ENCODE measurements at regions not wholly inside any gene's neighbourhood (a gene's known extent, or its start where the extent isn't known, plus 50 kb on each side); places are given as distances from the start of the nearest gene placed in this dataset.

DNA sequence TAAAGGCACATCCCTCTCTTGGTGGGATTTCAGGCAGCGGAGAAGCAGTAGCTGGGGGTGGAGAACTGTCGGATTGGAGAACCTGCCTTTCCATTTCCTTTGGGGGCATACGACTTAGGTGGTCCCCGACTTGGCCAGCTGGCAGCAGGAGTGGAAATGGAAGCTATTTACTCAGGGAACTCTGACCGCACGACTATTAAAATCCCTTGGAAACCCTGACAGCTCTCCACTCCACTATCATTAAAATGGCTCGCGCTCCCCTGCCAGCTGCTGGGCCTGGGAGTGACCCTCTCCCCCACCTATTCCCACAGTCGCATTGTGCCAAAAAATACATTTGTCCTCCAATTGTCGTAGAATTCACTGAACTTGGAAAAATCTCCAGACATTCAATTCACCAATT is 77.7 kb upstream of the APCDD1 start:
- no peak overlapping the region for H3K4me3 ChIP-seq (ENCODE audit: low read length)
- no peak for DNase-seq (ENCODE audit: low read depth)
- TF ChIP-seq, protein P1, sequence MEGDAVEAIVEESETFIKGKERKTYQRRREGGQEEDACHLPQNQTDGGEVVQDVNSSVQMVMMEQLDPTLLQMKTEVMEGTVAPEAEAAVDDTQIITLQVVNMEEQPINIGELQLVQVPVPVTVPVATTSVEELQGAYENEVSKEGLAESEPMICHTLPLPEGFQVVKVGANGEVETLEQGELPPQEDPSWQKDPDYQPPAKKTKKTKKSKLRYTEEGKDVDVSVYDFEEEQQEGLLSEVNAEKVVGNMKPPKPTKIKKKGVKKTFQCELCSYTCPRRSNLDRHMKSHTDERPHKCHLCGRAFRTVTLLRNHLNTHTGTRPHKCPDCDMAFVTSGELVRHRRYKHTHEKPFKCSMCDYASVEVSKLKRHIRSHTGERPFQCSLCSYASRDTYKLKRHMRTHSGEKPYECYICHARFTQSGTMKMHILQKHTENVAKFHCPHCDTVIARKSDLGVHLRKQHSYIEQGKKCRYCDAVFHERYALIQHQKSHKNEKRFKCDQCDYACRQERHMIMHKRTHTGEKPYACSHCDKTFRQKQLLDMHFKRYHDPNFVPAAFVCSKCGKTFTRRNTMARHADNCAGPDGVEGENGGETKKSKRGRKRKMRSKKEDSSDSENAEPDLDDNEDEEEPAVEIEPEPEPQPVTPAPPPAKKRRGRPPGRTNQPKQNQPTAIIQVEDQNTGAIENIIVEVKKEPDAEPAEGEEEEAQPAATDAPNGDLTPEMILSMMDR (conservative IDR thresholded peaks at IDR 0.05; ENCODE audit: low read depth, low read length): no peak

DNA sequence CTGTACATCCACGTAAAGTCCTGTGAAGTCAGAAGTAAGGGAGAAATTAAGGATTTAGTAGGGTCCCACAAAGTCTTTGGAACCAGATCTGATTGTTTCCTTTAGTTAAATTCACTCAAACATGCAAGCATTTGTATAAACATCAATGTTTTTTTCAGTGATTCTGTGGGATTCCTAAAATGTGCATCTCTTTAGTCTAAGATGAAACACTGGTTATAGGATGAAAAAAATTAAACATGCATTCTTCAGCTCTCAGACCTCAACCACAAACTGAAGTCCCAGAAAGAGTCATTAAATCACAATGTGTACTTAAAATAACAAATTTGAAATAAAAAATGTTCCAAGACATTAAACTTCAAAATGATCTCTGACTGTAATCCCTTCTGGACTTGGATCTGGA is 76.5 kb upstream of the APCDD1 start:
- TF ChIP-seq, protein P1 (conservative IDR thresholded peaks at IDR 0.05; ENCODE audit: low read depth, low read length): no peak
- H3K4me3 ChIP-seq (ENCODE audit: low read length): no peak overlapping the region
- DNase-seq (ENCODE audit: low read depth): no peak

DNA sequence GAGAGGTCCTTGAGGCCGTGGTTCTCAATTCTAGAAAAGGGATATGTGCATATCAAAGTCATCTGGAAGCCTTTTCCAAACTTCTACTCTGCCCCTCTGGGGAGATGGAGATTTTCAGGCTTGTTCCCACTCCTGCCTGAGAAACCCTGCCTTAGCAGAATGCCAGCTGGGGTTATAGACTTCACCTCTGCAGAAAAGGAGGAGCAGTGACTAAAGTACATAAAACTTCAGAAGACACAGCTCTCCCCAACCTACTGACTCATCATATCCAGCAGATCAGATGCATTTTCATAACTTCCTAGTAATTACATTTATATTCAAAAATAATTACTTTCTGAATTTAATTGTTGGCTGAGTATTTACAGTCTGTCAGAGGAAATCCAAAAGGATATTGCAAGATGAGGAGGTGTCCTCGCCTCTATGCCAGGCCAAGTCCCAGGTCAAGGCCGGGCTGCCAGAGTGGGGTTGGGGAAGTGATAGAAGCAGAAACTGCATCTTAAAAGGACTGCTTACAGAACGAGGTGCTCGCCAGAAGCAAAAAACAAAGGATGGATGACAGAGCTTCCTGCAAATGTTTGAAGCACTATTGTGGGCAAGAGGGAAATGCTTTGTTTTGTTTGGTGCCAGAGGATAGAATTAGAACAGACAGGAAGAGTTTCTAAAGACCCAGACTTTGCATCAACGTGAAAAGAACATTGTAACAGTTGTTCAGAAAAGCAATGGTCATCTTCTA is 75.6 kb upstream of the APCDD1 start:
- DNase-seq (ENCODE audit: low read depth): no peak

GRCh38 chr18:10379522-10379921 is 74.9 kb upstream of the APCDD1 start:
- no peak for DNase-seq (ENCODE audit: low read depth)
- H3K4me3 ChIP-seq (ENCODE audit: low read length): no peak overlapping the region
- TF ChIP-seq, protein P1 (conservative IDR thresholded peaks at IDR 0.05; ENCODE audit: low read depth, low read length): no peak

More for the DNA sequence above, 75.6 kb upstream of the APCDD1 start:
- TF ChIP-seq, protein P1 (conservative IDR thresholded peaks at IDR 0.05; ENCODE audit: low read depth, low read length): no peak
- no peak overlapping the region for H3K4me3 ChIP-seq (ENCODE audit: low read length)

DNA sequence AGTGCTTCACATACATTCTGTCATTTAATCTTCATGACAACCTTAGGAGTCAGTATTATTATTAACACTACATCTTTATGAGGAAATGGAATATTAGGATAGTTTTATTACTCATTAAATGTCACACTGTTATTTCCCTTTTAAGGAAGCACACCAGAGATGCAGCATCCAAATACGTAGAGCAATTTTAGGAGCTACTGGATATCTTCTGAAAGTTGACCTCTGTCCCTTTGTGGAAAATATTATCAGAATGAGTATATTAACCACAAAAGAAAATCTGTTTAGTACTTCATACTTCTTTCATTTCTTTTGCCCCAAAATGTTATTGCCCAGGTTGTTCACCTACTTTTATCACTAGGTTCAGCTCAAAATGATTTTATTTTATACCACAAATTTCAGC is 72.9 kb upstream of the APCDD1 start:
- DNase-seq (ENCODE audit: low read depth): no peak
- TF ChIP-seq, protein P1 (conservative IDR thresholded peaks at IDR 0.05; ENCODE audit: low read depth, low read length): no peak
- no peak overlapping the region for H3K4me3 ChIP-seq (ENCODE audit: low read length)

GRCh38 chr18:10381951-10382350 is 72.5 kb upstream of the APCDD1 start:
- DNase-seq (ENCODE audit: low read depth): no peak
- TF ChIP-seq, protein P1 (conservative IDR thresholded peaks at IDR 0.05; ENCODE audit: low read depth, low read length): no peak
- no peak overlapping the region for H3K4me3 ChIP-seq (ENCODE audit: low read length)

- TF ChIP-seq, protein P1 (conservative IDR thresholded peaks at IDR 0.05; ENCODE audit: low read depth, low read length): no peak
- no peak for DNase-seq (ENCODE audit: low read depth)
- H3K4me3 ChIP-seq (ENCODE audit: low read length): no peak overlapping the region
Observed at GRCh38 chr18:10386049-10386448, 68.4 kb upstream of the APCDD1 start.
